ENCODE measurements at regions not wholly inside any gene's neighbourhood (a gene's known extent, or its start where the extent isn't known, plus 50 kb on each side); places are given as distances from the start of the nearest gene placed in this dataset.
A peak's percentile ranks its signal among the peaks of the same experiment; 100 is the strongest.

GRCh38 chr2:109679225-109679624 is 65.1 kb downstream of the SOWAHC start:
- DNase-seq: no peak
- no peak for TF ChIP-seq CTCF (IDR thresholded peaks at IDR 0.05)
- intact Hi-C loops (cut with DNase I): no loop called here
- Histone ChIP-seq H3K27me3 (no peaks in the 10 kb centered on the region), H3K4me1 (peaks cover 0 to 28% (median 9%) of the 10 kb centered on the region in 9 donors), H3K27ac (no peak overlapping the region), H3K4me3 (no peak overlapping the region), H3K9me3 (no peaks in the 10 kb centered on the region), H3K36me3 (no peaks in the 10 kb centered on the region)
- 83 to 87% methylated on average over 3 of the region's 3 CpGs for WGBS, 2 donors
- ATAC-seq: no peak

- Histone ChIP-seq H3K36me3 (no peaks in the 10 kb centered on the region), H3K27me3 (no peaks in the 10 kb centered on the region), H3K27ac (no peak overlapping the region), H3K4me3 (no peak overlapping the region), H3K4me1 (peaks cover 0 to 28% (median 9%) of the 10 kb centered on the region in 9 donors), H3K9me3 (no peaks in the 10 kb centered on the region)
- intact Hi-C loops (cut with DNase I): loop anchor here in 1 of 10 donors (5.0 kb wide), 1 partner anchor 62 kb away; no protein-coding TSS in a partner anchor
- WGBS, 2 donors: 92 to 94% methylated on average over 5 of the region's 5 CpGs
- no peak for TF ChIP-seq CTCF (IDR thresholded peaks at IDR 0.05)
- DNase-seq: no peak
- ATAC-seq: no peak
Measured at GRCh38 chr2:109679626-109680025, 65.5 kb downstream of the SOWAHC start.

GRCh38 chr2:109680523-109681297 is 66.5 kb downstream of the SOWAHC start:
- H3K27me3 ChIP-seq: no peaks in the 10 kb centered on the region
- DNase-seq: no peak
- TF ChIP-seq CTCF (IDR thresholded peaks at IDR 0.05): no peak
- ATAC-seq: no peak
- H3K9me3 ChIP-seq: no peaks in the 10 kb centered on the region
- no peaks in the 10 kb centered on the region for H3K36me3 ChIP-seq
- WGBS, 2 donors: 82 to 84% methylated on average over 11 of the region's 11 CpGs
- H3K4me3 ChIP-seq: no peak overlapping the region
- intact Hi-C loops (cut with DNase I): loop anchor here in 1 of 10 donors (5.0 kb wide), 1 partner anchor 63 kb away; no protein-coding TSS in a partner anchor
- peaks cover 0 to 28% (median 9%) of the 10 kb centered on the region in 9 donors for H3K4me1 ChIP-seq
- peak overlapping the region in 1 of 10 donors; percentile 42 for H3K27ac ChIP-seq

GRCh38 chr2:109681633-109682380 is 67.6 kb downstream of the SOWAHC start:
- ATAC-seq: peak in 4 of 8 donors; percentile 24 to 52 (median 26)

More at GRCh38 chr2:109681633-109682380, 67.6 kb downstream of the SOWAHC start:
- Histone ChIP-seq H3K36me3 (no peaks in the 10 kb centered on the region), H3K4me3 (no peak overlapping the region), H3K4me1 (peaks cover 0 to 28% (median 9%) of the 10 kb centered on the region in 9 donors), H3K27me3 (no peaks in the 10 kb centered on the region), H3K27ac (peak overlapping the region in 4 of 10 donors; percentile 42 to 88 (median 64)), H3K9me3 (no peaks in the 10 kb centered on the region)
- no peak for TF ChIP-seq CTCF (IDR thresholded peaks at IDR 0.05)
- DNase-seq: no peak
- WGBS, 2 donors: 59 to 62% methylated on average over 5 of the region's 5 CpGs
- intact Hi-C loops (cut with DNase I): loop anchor here in 1 of 10 donors (5.0 kb wide), 1 partner anchor 65 kb away; no protein-coding TSS in a partner anchor

Measured in heart right ventricle (tissue), 16 donors.